Breast epithelium (tissue), 4 donors: ENCODE measurements at regions not wholly inside any gene's neighbourhood (a gene's known extent, or its start where the extent isn't known, plus 50 kb on each side); places are given as distances from the start of the nearest gene placed in this dataset.
A peak's percentile ranks its signal among the peaks of the same experiment; 100 is the strongest.

Experiments used
- DNase-seq, 2 donors: peaks; one replicate each; pipeline ENCODE4 v3.0.0-alpha.2; 2019; ENCODE audit warnings: low spot score in 2 of 2
- H3K27ac ChIP-seq, 2 donors: fragments of 200-600 bp; sonication (generic) in 1 of 2; one replicate each; pipeline ENCODE4 v1.5.1; 2016 to 2019; ENCODE audit warnings: mild to moderate bottlenecking in 1 of 2
- H3K27me3 ChIP-seq, 2 donors: fragments of 200-600 bp; sonication (generic) in 1 of 2; one replicate each; pipeline versions ENCODE4 v1.5.1 to v1.6.0; 2017 to 2019; ENCODE audit warnings: control low read depth in 1 of 2, mild to moderate bottlenecking in 1 of 2
- H3K36me3 ChIP-seq: fragments of 200-600 bp; one replicate; pipeline ENCODE4 v1.5.1; 2019
- H3K4me1 ChIP-seq, 2 donors: fragments of 200-600 bp; sonication (generic); one replicate each; pipeline ENCODE4 v1.5.1; 2016 to 2019; ENCODE audit warnings: control low read depth in 1 of 2
- H3K4me3 ChIP-seq, 3 donors: fragments of 200-600 bp; sonication (generic); 1 replicate in 2 of 3; 2 replicates in 1 of 3; pipeline ENCODE4 v1.5.1; 2016 to 2019; ENCODE audit warnings: mild to moderate bottlenecking in 3 of 3, moderate library complexity in 2 of 3
- H3K9me3 ChIP-seq, 2 donors: fragments of 200-600 bp; sonication (generic) in 1 of 2; one replicate each; pipeline ENCODE4 v1.5.1; 2016 to 2019; ENCODE audit warnings: control low read depth in 1 of 2
- POLR2A ChIP-seq: fragments of 450-650 bp; IDR thresholded peaks from one replicate; pipeline ENCODE4 v1.6.1; 2016; ENCODE audit warnings: antibody characterized with exemption, mild to moderate bottlenecking, moderate library complexity
- POLR2AphosphoS5 ChIP-seq, 3 donors: sonication (generic); formaldehyde crosslinking; IDR thresholded peaks; one replicate each; pipeline ENCODE4 v1.6.1; 2017; ENCODE audit warnings: antibody characterized with exemption in 3 of 3
- intact Hi-C: fragments of 100-400 bp; cut with DNase I; formaldehyde crosslinking; loops from one replicate; pipeline ENCODE4 v1.15.1; 2023; ENCODE audit warnings: low total_unique reads
- TF ChIP-seq, protein P1 (sequence below), 3 donors: fragments of 450-650 bp; IDR thresholded peaks; one replicate each; pipeline ENCODE4 v1.5.1; 2016 to 2017; ENCODE audit warnings: antibody characterized with exemption in 3 of 3, mild to moderate bottlenecking in 3 of 3, moderate library complexity in 3 of 3

DNA sequence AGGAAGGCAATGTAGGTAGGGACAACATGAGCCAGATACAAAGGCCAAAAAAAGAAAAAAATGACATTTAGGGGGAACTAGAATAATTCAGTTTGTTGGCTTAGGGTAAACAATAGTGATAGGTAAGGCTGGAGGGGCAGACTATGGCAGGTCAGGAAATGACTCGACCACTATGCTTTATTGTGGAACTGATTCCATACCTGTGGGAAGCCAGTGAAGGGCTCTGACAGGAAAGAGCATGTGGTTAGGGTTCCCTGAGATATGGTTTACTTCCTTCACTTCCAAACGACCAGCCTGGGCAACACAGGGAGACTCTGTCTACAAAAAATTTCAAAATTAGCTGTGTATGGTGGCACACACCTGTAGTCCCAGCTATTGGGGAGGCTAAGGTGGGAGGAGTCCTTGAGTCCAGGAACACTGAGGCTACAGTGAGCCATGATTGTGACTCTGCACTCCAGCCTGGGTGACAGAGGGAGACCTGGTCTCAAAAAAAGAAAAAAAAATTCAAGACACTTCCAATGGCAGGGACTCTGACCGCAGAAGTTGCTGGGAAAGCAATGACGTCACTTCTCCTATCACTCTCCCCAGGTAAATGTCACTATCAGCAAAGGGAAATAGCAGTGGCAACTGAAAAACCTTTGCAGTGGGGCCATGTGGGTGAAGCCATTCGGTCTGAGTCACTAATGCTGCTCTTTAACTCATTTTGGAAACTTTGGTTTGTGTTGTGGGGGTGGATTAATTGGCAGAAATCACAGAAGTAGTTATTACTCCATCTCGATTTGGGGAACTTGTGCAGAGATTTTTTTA lies 192.8 kb upstream of the TSC22D1 start:
- H3K9me3 ChIP-seq: no peaks in the 10 kb centered on the region
- H3K27ac ChIP-seq: no peak overlapping the region
- H3K27me3 ChIP-seq: no peaks in the 10 kb centered on the region
- H3K36me3 ChIP-seq: no peaks in the 10 kb centered on the region
- DNase-seq: no peak
- TF ChIP-seq, protein P1, sequence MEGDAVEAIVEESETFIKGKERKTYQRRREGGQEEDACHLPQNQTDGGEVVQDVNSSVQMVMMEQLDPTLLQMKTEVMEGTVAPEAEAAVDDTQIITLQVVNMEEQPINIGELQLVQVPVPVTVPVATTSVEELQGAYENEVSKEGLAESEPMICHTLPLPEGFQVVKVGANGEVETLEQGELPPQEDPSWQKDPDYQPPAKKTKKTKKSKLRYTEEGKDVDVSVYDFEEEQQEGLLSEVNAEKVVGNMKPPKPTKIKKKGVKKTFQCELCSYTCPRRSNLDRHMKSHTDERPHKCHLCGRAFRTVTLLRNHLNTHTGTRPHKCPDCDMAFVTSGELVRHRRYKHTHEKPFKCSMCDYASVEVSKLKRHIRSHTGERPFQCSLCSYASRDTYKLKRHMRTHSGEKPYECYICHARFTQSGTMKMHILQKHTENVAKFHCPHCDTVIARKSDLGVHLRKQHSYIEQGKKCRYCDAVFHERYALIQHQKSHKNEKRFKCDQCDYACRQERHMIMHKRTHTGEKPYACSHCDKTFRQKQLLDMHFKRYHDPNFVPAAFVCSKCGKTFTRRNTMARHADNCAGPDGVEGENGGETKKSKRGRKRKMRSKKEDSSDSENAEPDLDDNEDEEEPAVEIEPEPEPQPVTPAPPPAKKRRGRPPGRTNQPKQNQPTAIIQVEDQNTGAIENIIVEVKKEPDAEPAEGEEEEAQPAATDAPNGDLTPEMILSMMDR (IDR thresholded peaks at IDR 0.05): no peak
- no peak for TF ChIP-seq POLR2AphosphoS5 (IDR thresholded peaks at IDR 0.05)
- intact Hi-C loops: loop anchor here (10.0 kb wide), 1 partner anchor 116 kb away; no protein-coding TSS in a partner anchor
- no peak overlapping the region for H3K4me3 ChIP-seq
- no peaks in the 10 kb centered on the region for H3K4me1 ChIP-seq

DNA sequence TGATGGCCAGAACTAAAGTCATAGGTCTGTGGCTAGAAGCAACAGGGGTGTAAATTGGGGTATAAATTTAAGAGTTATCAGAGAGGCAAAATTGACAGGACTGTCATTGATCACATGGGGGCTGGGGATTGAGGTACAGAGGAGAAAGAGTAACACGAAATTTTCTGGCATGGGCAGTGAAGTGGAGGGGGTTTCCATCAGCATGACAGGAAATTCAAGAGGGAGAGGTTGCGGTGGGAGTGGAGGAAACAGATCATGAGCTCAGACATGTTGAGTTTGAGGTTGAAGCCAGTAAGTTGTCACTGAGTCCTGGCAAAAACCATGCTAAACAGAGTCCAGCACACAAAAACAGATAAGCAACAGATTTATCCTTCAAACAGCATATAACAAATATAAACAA lies 192.1 kb upstream of the TSC22D1 start:
- H3K27me3 ChIP-seq: no peaks in the 10 kb centered on the region
- no peaks in the 10 kb centered on the region for H3K4me1 ChIP-seq
- no peak overlapping the region for H3K27ac ChIP-seq
- intact Hi-C loops: loop anchor here (10.0 kb wide), 1 partner anchor 117 kb away; no protein-coding TSS in a partner anchor
- H3K9me3 ChIP-seq: no peaks in the 10 kb centered on the region
- no peak for DNase-seq
- TF ChIP-seq, protein P1 (IDR thresholded peaks at IDR 0.05): no peak
- no peak for TF ChIP-seq POLR2A
- TF ChIP-seq POLR2AphosphoS5 (IDR thresholded peaks at IDR 0.05): no peak
- no peak overlapping the region for H3K4me3 ChIP-seq
- no peaks in the 10 kb centered on the region for H3K36me3 ChIP-seq

DNA sequence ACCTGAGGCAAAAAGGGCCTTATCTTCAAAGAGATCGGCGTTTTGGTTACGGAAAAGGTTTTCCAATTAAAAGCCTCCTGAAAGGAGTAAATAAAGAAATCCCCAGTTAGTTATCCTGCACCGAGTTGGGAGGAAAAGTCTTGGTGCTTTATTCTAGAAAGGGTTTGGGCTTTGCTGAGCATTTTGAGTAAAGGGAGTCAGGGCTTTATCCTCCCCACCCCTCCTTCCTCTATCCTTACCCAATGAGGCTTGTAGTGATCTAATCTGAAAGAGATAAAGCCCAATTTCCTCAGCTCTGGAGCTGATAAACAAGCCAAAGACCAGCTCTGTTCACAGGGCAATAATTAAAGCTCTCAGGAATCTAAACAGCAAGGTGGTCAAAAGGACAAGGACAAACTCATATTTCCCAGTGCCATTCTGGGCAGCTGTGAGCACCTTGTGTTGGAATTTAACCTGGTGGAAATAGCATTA lies 188.9 kb upstream of the TSC22D1 start:
- Histone ChIP-seq H3K36me3 (no peaks in the 10 kb centered on the region), H3K4me1 (no peaks in the 10 kb centered on the region), H3K27me3 (no peaks in the 10 kb centered on the region), H3K27ac (no peak overlapping the region), H3K9me3 (no peaks in the 10 kb centered on the region), H3K4me3 (no peak overlapping the region)
- TF ChIP-seq, protein P1 (IDR thresholded peaks at IDR 0.05): no peak
- no peak for TF ChIP-seq POLR2AphosphoS5 (IDR thresholded peaks at IDR 0.05)
- no peak for TF ChIP-seq POLR2A
- no peak for DNase-seq
- intact Hi-C loops: loop anchor here (10.0 kb wide), 1 partner anchor 120 kb away; no protein-coding TSS in a partner anchor

DNA sequence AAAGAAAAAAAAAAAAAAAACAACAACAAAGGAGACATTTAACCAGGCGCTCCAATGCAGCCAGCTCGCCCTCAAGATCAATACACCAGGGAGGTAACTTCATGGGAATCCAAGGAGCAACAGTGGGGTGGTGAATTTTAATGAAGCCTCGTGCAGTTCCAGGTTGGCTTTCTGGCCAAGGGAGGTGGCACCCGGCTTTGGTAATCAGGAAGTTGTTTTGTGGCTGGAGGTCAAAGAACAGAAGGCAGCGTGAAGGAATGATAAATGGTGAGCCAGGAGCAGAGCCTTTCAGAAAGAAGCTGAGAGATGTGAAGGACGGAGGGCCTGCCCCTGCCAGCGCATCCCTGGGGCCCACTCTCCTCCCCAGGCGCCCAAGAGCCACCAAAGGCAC lies 188.2 kb upstream of the TSC22D1 start:
- H3K4me1 ChIP-seq: no peaks in the 10 kb centered on the region
- H3K27me3 ChIP-seq: no peaks in the 10 kb centered on the region
- TF ChIP-seq, protein P1 (IDR thresholded peaks at IDR 0.05): no peak
- TF ChIP-seq POLR2AphosphoS5 (IDR thresholded peaks at IDR 0.05) (no peak), POLR2A (no peak)
- no peaks in the 10 kb centered on the region for H3K9me3 ChIP-seq
- no peak overlapping the region for H3K4me3 ChIP-seq
- intact Hi-C loops: loop anchor here (10.0 kb wide), 1 partner anchor 121 kb away; no protein-coding TSS in a partner anchor
- no peak overlapping the region for H3K27ac ChIP-seq
- no peaks in the 10 kb centered on the region for H3K36me3 ChIP-seq
- no peak for DNase-seq

DNA sequence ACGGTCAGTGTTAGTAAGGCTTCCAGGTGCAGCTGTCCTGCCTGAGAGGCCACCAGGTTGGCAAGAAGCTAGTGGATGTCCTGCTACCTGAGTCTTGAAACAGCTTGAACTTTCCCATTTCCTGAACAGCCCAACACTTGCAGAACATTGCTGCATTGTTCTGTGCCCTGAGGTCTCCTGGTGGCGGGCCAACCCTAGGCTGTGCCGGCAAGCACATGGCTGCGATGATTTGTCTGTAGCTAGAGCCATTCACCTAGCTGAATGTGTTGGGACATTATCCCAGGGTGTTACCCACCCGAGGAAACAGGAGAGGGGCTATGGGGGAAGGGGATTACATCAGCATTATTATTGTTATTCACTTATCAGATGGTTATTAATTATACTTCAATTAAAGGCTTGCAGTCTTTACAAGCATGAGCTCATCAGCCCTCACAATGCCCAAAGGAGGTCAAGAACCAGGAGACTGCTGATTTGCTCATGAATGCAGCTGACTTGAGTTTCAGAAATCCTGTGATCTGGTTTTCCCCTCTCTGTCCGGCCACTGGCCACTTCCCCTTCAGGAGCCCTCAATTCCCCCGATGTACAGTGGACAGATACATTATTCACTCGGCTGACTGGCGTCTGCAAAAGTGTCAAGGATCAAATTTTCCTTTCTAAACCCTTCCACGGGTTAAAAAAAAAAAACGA lies 187.6 kb upstream of the TSC22D1 start:
- TF ChIP-seq POLR2A (no peak), POLR2AphosphoS5 (IDR thresholded peaks at IDR 0.05) (peak; percentile 22 to 36 (median 28))
- no peaks in the 10 kb centered on the region for H3K36me3 ChIP-seq
- DNase-seq: peak; percentile 74 to 75
- no peaks in the 10 kb centered on the region for H3K4me1 ChIP-seq
- intact Hi-C loops: loop anchor here (10.0 kb wide), 1 partner anchor 121 kb away; no protein-coding TSS in a partner anchor
- no peaks in the 10 kb centered on the region for H3K27me3 ChIP-seq
- peak overlapping the region in 1 of 2 donors; percentile 21 for H3K27ac ChIP-seq
- H3K9me3 ChIP-seq: no peaks in the 10 kb centered on the region
- H3K4me3 ChIP-seq: no peak overlapping the region
